Glomerular visceral epithelial cell (primary cell): ENCODE measurements at regions not wholly inside any gene's neighbourhood (a gene's known extent, or its start where the extent isn't known, plus 50 kb on each side); places are given as distances from the start of the nearest gene placed in this dataset.

Experiments used
- DNase-seq: peaks from one replicate; pipeline ENCODE4 v3.0.0-alpha.2; 2016; ENCODE audit errors: extremely low spot score

DNA sequence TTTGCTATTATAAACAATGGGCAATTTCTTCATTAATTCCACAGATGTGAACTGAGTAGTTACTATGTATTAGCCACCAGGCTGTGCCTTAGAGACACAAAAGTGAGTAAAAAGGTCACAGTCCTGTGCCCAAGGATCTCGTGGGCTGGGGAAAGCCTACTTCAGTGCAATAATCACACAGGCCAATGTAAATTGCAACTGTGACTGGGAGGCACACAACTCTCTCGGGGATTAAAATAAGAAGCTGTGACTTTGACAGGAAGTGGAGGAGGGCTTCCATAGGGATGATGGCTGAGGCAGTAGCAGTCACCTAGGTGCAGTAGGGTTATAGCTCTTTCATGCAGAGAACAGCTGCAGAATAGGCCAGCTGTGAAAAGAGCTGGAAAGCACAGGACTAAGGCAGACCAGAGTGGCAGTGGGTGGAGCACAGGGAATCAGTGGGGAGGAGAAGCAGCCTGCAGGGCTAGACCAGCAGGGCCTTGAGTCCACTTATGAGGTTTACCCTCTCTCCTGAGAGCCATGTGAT lies 121.9 kb downstream of the MAB21L3 start:
- DNase-seq, result no peak

DNA sequence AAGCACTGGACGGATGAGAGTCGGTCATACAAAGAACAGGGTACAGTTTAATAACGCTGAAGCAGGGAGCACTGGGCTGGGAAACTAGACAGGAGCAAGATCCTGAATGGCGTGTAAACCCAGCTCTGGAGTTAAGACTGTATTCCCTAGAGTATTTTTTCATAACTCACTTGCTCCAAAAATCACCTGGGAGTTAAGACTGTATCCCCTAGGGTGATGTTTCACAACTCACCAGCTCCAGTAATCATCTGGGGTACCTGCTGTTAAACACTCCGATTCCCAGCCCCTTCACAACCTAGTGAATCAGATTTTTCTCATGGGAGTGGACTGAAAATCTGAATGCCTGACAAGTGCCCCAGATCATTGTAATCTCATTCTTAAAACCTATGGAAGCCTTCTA lies 123.2 kb downstream of the MAB21L3 start:
- no peak for DNase-seq

DNA sequence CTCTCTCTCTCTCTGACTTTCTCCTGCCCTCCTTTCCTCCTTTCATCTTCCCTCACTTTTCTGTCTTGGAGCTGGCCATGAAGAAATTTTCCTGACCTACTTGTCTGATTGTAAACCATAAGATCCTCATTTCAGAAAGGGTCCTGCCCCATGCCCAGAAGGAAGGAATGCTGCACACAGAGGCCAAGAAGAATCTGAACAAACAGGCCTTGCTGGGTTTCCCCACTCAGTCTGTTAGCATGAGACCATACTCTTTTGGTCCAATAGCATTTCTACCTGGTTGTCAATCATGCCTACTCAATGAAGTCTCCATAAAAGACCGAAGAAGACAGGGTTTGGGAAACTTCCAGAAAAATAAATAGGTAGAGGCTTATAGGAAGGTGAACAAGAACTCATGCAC lies 128.7 kb downstream of the MAB21L3 start:
- DNase-seq, result no peak

DNA sequence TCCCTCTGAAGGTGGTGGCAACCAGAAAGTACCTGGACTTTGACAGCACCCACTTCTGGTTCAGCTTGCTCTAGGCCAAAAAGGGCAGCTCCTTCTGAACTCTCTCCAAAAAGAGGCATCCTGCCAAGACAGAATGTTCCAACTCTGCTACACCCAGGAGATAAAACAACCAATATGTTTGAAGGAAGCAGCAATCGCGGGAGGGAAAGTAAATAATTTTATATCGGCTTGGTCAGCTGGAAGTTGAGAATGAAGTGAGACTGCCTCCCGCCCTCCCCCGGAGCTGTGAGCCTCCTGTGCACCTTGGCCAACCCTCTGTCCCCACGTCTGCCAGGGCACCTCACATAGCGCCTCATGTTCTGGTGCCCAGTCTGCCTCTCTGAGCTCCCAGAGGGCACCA lies 130.3 kb upstream of the ATP1A1 start:
- DNase-seq, result no peak

DNA sequence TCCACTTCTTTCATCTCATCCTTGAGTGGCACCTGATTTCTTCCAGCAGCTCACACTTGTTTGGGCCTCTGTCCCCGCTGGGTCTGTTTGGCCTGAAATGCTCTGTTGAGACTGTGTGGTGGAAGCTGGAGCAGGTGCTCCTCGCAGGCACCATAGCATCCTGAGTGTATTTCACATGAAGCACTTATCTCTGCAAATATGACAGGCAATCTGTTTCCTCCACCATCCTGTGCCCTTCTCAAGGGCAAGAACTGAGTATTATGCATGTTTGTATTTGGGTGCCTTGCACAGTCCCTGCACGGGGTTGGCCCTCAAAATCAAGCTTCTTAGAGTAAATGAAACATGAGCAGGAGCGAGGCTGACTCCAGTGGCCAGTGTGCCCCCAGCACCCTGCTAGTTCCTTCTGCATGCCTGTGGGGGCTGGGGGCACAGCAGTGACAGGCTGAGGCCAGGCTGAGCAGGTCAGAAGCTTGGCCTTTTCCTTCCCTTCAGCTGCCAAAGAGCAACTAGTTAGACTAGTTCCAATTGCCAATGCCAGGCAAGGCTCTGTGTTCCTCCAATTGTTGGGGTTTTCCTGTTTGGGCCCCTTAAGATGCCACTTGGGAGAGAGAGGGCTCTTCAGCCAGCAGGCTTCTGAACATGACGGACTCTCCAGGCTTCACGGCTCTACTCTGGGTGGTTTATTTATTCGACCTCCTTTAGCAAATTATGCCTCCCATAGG lies 129.6 kb upstream of the ATP1A1 start:
- no peak for DNase-seq

DNA sequence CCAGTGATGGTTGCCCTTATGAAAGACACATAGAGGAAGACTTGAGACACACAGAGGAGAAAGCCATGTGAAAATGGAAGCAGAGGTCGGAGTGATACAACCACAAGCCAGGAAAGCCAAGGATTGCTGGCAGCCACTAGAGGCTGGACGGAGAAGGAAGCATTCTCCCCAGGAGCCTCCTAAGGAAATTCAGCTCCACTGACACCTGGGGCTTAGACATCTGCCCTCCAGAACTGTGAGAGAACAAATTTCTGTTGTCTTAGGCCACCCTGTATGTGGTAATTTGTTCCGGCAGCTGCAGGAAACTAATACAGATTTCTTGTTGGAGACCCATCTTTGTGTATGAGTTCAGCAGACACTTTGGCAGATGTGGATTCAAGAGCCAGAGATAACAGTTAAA lies 126.9 kb upstream of the ATP1A1 start:
- no peak for DNase-seq

DNA sequence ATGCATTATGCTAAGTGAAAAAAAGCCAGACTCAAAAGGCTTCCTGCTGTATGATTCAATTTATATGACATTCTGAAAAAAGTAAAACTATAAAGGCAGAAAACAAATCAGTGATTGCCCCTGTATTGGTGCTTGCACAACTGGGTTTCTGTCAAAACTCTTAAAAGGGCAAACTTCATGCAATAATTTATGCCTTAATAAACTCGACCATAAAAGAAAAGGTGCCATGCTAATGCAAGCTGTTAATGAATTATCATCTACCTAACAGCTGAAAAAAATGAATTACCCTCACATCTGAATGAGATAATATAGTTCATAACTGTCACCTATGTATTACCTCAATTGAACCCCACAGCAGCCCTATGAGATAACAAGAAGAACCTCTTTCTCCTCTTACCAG lies 120.8 kb upstream of the ATP1A1 start:
- no peak for DNase-seq

DNA sequence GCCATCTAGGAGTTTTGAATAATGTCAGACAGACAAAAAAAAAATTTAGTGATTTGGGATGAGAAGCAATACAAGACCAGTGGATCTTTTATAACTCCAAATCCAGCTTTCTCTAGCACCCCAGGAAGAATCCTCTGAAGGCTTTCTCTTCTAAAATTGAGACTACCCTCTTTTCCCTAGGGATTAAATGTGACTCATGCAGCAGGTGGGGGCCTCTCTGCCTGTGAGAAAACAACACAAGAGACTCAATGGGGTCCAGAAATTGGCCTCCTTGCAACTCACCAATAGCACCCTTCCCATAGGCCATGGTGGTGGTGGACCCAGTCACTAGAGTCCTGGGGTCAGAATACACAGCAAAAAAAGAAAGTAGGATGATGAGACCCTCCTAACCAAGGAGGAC lies 120.3 kb upstream of the ATP1A1 start:
- no peak for DNase-seq

DNA sequence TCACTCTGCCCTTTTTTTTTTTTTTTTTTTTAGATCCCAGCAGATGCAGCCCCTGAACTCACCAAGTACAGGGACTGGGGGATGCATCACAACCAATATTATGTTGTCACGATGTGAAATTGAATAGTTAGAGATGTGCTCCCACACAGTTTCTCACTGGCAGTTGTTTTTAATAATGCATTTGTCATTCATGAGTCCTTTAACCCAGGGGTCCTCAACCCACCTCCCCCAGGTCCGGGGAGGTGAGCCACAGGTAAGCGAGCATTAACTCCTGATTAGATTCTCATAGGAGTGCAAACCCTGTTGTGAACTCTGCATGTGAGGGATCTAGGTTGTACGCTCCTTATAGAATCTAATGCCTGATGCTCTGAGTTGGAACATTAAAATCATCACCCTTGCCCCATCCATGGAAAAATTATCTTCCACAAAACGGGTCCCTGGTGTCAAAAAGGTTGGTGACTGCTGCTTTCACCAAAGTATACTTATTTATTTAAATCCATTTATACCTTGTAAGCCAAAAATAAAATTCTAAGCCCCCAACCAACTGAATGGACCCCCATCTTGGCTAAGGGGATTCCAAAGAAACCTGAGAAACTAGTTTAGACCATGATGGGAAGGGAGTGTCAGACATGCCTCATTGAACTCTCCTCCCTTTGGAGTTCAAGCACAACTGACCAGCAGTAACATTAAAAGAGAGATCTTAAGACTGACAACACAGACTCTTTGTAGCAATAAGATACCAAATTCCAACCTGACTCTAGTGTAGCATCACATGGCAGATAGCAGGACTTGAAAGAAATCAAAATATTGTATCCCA lies 119.3 kb upstream of the ATP1A1 start:
- no peak for DNase-seq

DNA sequence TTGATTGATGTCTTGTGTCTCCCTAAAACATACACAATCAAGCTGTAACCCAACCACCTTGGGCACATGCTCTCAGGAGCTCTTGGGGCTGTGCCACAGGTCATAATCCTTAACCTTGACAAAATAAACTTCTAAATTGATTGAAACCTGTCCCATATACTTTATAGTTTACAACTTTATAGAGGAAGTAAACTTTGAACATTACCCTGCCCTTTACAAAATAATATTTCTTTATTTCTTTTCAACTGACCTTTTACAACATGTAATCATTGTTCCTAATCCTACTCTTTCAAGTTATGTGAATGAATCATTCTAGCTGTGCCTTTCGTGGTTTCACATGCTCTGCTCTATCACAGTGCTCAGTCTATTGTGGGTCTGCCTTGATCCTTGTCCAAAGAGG lies 118.3 kb upstream of the ATP1A1 start:
- peak; percentile 17 for DNase-seq

DNA sequence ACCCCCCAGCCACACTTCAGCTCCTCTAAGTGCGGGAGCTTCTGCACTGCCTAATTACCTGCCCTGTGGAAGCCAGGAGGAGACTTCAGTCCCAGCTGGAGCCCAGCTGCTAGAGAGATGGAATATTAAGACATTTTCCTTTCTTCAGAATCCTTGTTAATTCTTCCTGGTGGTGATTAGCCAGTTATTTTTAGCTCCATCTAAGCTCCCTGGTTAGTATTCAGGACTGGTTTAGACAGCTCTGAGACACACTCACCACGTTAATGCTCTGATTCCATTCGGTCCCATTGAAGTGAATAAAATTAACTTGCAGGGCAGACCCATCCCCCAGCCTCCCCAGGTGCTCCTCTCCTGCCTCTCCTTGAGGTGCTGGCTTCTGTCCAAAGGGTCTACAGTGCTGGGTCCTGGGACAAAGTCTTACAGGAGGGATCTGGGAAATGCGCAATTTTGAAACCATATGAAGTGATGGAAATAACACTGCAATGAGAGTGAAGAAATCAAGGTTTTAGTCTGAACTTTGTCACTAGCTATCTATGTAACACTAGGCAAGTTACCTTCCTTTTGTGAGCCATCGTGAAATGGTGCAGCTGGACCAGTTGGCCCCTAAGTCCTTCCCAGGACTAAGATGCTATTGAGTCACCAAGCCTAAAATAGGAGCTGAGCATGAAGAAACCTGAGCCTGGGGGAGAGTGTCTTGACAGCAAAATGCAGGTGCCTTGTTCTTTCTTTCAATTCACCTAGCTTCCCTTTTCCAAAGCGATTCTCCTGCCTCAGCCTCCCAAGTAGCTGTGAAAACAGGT lies 117.4 kb upstream of the ATP1A1 start:
- no peak for DNase-seq

DNA sequence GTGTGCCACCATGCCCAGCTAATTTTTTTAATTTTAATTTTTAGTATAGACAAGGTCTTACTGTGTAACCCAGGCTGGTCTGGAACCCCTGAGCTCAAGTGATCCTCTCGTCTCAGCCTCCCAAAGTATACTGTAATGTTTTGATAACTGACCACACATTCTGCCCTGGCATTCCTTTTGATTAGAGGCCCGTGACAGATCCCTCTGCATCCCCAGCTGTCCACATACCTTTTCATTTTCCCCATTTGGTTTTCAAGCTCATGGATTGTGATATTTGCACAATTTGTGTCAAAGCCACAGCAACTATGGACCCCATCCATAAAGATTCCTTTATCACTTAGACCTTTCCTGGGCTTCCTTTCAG lies 116.8 kb upstream of the ATP1A1 start:
- DNase-seq, result peak; percentile 85

DNA sequence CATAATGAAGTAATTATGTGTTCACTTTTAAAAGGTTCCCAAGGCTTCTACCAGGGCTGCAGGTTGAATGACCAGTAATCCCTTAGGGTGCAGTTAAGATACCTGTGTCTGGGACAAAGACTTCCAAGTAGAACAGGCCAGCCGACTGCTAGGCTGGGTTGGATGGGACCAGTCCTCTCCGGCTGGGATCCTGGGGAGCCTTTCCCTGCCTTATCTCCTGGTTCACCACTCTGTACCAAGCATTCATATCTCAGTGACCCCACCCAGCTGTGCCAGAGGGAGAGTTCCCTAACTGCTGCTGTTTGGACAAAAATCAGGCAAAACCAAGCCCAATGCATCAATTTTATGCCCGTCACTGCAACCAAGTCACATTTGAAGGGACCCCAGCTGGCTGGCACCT lies 116.2 kb upstream of the ATP1A1 start:
- no peak for DNase-seq

DNA sequence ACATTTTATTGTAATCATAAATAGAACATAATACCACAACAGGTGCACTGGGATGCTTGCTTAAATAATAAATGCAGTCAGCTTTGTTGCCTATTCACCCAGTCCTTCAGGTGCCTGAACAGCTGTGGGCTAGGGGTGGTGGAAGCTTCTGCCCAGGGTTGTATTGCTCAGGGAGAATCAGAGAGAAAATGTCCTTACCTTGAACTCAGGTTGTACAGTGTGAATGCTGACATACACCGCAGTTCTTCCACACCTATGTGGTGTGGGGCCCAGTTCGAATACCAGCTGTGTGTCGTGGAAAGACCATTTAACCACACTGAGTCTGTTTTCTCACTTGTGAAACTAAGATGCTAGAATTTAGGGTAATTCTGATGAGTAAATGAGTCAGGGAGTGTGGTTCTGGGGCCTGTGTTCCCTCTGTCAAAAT lies 115.7 kb upstream of the ATP1A1 start:
- DNase-seq, result no peak

DNA sequence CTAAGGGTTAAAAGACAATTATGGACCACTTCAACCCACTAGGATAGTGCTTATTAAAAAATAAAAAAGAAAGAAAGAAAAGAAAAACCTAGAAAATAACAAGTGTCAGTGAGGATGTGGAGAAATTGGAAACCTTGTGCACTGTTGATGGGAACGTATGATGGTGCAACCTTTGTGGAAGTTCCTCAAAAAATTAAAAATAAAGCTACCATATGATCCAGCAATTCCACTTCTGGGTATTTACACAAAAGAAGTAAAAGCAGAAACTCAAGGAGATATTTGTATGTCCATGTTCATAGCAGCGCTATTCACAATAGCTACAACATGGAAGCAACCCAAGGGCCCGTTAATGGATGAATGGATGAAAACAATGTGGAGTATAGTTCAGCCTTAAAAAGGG lies 115.2 kb upstream of the ATP1A1 start:
- DNase-seq, result no peak

DNA sequence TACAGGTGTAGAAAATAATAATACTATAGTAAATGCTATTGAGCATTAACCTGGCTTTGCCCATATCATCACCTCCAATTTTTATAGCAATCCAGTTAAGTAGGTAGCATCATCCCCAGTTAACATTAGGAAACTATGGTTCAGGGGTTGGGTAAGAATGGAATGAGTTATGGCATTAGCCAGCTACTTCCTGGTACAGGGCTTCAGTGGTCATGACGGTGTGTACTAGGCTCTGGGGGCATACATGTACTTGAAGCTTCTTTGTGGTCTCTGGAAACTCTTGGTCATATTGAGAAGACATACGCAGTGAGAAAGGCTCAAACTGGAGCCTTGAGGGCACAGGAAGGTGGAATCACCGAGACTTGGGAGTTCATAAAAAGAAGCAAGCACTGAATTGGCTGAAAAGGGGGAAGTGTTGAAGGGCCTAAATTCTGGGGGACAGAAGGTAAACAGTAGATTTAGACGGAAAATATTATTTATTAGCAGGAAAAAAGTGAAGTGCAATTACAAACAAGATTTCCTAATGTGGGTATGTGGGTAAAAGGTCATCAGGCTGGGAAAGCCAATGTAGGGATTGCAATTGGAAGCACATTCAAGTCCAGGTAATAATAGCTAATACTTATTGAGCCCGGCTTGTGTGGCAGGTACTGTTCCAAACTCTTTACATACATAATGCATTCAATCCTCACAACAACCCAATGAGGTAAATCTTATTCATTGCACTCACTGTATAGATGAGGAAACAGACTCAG lies 114.2 kb upstream of the ATP1A1 start:
- no peak for DNase-seq

DNA sequence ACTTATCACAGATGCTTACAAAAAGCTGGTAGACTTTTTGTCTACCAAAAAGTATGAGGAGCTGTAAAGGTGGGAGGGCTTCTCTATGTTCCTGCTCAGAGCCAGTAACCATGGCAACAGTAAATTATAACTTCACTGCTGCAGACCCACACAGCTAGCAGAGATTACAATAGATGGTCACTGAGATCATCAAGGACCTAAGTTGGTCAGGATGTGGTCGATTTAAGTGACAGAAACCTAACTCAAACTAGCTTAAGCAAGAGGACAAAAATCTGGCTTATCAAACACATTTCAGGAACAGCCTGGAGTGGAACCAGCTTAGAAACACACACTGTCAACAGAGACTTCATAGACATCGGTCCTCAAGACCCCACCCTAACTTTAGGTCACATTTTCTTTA lies 113.4 kb upstream of the ATP1A1 start:
- peak; percentile 55 for DNase-seq

DNA sequence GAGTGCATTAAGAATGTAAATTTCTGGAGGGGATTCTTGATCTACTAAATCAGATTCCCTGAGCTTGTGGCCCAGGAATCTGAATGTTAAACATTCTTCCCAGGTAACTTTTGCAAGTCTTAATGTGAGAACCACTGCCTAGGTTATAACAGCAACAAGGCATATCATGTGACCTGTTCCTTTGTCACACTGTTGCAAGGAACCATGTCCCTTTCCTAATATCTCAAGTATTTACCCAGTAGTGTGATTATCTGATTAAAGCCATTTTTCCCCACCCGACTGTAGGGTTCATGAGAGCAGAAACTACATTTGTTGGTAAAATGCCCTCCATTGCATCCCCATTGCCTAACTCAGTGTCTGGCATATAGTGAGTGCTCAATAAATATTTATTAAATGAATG lies 112.9 kb upstream of the ATP1A1 start:
- DNase-seq, result no peak

DNA sequence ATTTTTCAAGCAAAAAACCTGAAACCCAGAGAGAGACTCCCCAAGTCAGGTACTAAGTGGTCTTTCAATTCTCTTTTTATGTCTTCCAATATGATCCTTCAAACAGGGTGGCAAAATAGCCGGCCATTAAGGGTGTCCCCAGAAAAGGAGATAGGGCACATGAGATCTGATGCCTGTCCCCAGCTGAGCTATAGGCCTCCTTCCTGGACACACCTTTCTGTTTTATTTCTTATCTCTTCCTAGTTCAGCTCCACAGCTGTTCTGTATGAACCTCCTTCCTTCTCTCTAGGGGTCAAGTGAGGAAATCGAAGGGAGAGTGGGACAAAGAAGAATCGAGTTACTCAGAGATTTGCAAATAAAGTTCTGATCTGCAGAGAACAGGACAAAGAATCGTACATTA lies 112.4 kb upstream of the ATP1A1 start:
- no peak for DNase-seq

DNA sequence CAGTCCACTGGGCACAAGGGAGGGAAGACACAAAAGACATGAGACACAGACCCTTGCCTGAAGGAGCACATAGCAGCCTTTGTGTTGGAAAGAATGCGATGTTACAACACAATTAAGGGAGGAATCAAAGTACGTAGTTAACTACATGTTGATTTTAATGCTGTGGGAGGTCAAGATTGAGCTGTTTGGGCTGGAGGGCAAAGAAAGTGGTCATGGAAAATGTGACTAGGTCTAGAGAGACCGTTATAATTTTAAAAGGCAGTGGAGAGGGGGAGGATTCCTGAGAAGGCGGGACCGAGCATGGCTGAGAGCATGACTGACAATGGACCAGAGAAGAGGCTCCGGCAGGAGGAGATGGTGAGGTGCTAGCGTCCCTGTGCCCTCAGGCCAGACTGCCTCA lies 111.8 kb upstream of the ATP1A1 start:
- DNase-seq, result no peak

DNA sequence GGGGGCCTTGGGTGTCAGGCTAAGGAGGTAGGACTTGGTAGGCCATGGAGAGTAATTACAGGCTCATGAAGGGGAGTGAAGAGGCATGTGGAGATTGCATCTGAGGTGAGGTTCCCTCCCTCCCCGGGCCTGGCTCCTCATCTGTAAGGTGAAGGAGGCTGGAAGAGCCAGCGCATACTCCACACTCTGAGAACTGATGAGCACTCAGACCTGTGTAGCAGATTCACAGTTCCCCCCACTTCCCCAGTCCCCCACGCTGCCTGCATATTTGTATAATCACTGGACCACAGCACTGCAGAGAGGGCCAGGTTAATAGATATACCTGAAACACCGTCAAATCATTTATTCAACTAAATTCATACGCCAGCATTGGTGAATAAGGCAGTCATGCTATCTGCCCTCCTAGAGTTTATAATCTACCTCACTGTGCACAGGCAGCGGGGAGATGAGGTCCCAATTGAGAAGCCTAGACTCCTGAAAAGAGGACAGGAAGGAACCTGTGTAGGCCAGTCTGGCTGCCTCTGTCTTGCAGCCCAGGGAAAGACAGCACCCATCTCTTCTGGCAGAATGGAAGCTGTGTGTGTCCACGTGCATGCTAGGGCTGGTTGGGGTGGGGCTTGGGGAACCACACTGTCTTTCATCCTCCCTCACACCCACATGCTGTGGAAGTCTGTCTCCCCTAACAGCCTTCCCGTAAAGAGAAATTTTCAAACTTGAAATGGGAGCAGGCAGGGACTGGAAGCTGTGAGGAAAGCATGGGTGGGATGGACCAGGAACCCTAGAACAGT lies 110.6 kb upstream of the ATP1A1 start:
- DNase-seq, result no peak
